ENCODE measurements at regions not wholly inside any gene's neighbourhood (a gene's known extent, or its start where the extent isn't known, plus 50 kb on each side); places are given as distances from the start of the nearest gene placed in this dataset.

GRCh38 chr4:12933760-12934221 lies 550.3 kb downstream of the RAB28 start:
- Histone ChIP-seq H4K20me1 (ENCODE audit: insufficient read depth, low read length) (no peaks in the 10 kb centered on the region), H3K4me1 (ENCODE audit: low read length) (no peaks in the 10 kb centered on the region), H3K9ac (ENCODE audit: low read length) (no peak overlapping the region), H3K27me3 (replicated peaks; ENCODE audit: insufficient read depth, low read length) (no peaks in the 10 kb centered on the region), H3K9me3 (replicated peaks; ENCODE audit: insufficient read depth, low read length) (no peaks in the 10 kb centered on the region), H2AFZ (ENCODE audit: low read length) (no peak overlapping the region), H3K4me2 (ENCODE audit: low read depth, low read length) (no peak overlapping the region), H3K27ac (ENCODE audit: low read length) (no peak overlapping the region), H3F3A (ENCODE audit: insufficient read depth, low read length) (no peaks in the 10 kb centered on the region), H3K36me3 (replicated peaks; ENCODE audit: insufficient read depth, low read length) (no peaks in the 10 kb centered on the region), H3K79me2 (ENCODE audit: low read length) (no peaks in the 10 kb centered on the region), H3K9me2 (replicated peaks; ENCODE audit: insufficient read depth, low read length) (no peaks in the 10 kb centered on the region), H3K4me3 (ENCODE audit: low read length) (no peak overlapping the region)
- TF ChIP-seq EZH2 (optimal IDR thresholded peaks at IDR 0.05; ENCODE audit: low read depth, low read length) (no peak), EZH2phosphoT487 (IDR thresholded peaks at IDR 0.05; ENCODE audit: low read length) (no peak)
- TF ChIP-seq, protein P1, sequence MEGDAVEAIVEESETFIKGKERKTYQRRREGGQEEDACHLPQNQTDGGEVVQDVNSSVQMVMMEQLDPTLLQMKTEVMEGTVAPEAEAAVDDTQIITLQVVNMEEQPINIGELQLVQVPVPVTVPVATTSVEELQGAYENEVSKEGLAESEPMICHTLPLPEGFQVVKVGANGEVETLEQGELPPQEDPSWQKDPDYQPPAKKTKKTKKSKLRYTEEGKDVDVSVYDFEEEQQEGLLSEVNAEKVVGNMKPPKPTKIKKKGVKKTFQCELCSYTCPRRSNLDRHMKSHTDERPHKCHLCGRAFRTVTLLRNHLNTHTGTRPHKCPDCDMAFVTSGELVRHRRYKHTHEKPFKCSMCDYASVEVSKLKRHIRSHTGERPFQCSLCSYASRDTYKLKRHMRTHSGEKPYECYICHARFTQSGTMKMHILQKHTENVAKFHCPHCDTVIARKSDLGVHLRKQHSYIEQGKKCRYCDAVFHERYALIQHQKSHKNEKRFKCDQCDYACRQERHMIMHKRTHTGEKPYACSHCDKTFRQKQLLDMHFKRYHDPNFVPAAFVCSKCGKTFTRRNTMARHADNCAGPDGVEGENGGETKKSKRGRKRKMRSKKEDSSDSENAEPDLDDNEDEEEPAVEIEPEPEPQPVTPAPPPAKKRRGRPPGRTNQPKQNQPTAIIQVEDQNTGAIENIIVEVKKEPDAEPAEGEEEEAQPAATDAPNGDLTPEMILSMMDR (IDR thresholded peaks at IDR 0.05; ENCODE audit: low read length): no peak
- no peak for DNase-seq

DNA sequence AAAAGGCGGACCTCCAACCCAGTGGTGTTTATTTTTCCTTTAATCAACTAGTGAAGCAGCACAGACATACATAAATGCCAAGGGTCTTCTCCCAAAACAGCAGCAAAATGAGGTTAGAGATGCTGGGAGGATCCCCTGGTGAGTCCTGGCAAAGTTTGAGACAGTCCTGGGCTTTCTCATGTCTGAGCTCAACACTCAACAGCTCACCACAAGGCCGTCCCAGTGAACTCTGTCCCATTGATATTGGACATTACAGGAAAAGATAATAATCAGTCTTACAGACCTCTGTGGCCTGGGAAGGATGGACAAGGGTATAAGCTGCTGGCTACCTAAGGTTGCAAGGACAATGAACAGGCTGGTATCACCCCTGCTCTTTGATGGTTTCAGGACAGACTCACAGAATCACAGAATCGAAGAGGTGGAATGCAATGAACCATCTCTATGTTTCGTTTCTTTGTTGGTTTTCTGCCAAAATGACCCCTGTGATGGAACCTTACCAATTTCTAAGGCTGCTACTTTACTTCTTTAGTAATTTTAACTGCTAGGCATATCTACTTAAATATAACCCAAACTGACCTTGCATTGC lies 551.8 kb downstream of the RAB28 start:
- Histone ChIP-seq H4K20me1 (ENCODE audit: insufficient read depth, low read length) (no peaks in the 10 kb centered on the region), H3K9me2 (replicated peaks; ENCODE audit: insufficient read depth, low read length) (no peaks in the 10 kb centered on the region), H3K79me2 (ENCODE audit: low read length) (no peaks in the 10 kb centered on the region), H3K9me3 (replicated peaks; ENCODE audit: insufficient read depth, low read length) (no peaks in the 10 kb centered on the region), H2AFZ (ENCODE audit: low read length) (no peak overlapping the region), H3K9ac (ENCODE audit: low read length) (no peak overlapping the region), H3K4me2 (ENCODE audit: low read depth, low read length) (no peak overlapping the region), H3K36me3 (replicated peaks; ENCODE audit: insufficient read depth, low read length) (no peaks in the 10 kb centered on the region), H3F3A (ENCODE audit: insufficient read depth, low read length) (no peaks in the 10 kb centered on the region), H3K4me3 (ENCODE audit: low read length) (no peak overlapping the region), H3K27me3 (replicated peaks; ENCODE audit: insufficient read depth, low read length) (no peaks in the 10 kb centered on the region), H3K4me1 (ENCODE audit: low read length) (no peaks in the 10 kb centered on the region), H3K27ac (ENCODE audit: low read length) (no peak overlapping the region)
- no peak for DNase-seq
- TF ChIP-seq, protein P1 (IDR thresholded peaks at IDR 0.05; ENCODE audit: low read length): no peak
- no peak for TF ChIP-seq EZH2 (optimal IDR thresholded peaks at IDR 0.05; ENCODE audit: low read depth, low read length)
- no peak for TF ChIP-seq EZH2phosphoT487 (IDR thresholded peaks at IDR 0.05; ENCODE audit: low read length)

DNA sequence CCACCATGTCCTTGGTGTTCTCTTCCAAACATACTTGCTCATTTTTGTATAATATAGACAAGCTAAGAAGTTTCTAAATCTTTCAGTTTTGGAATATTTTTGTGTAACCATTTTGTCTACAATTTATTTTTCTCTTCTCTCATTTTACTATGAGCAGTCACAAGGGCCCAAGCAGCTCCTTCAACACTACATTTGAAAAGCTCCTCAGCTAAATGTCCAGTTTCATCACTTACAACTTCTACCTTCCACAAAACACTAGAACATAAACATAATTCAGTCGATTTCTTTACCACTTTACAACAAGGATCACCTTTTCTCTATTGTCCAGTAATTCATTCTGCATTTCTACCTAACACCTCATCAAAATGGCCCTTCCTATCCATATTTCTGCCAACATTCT lies 554.4 kb downstream of the RAB28 start:
- Histone ChIP-seq H3K79me2 (ENCODE audit: low read length) (no peaks in the 10 kb centered on the region), H3K9me3 (replicated peaks; ENCODE audit: insufficient read depth, low read length) (no peaks in the 10 kb centered on the region), H3K4me1 (ENCODE audit: low read length) (no peaks in the 10 kb centered on the region), H3K27me3 (replicated peaks; ENCODE audit: insufficient read depth, low read length) (no peaks in the 10 kb centered on the region), H4K20me1 (ENCODE audit: insufficient read depth, low read length) (no peaks in the 10 kb centered on the region), H3K4me3 (ENCODE audit: low read length) (no peak overlapping the region), H3K9ac (ENCODE audit: low read length) (no peak overlapping the region), H3F3A (ENCODE audit: insufficient read depth, low read length) (no peaks in the 10 kb centered on the region), H3K9me2 (replicated peaks; ENCODE audit: insufficient read depth, low read length) (no peaks in the 10 kb centered on the region), H3K4me2 (ENCODE audit: low read depth, low read length) (no peak overlapping the region), H2AFZ (ENCODE audit: low read length) (no peak overlapping the region), H3K27ac (ENCODE audit: low read length) (no peak overlapping the region), H3K36me3 (replicated peaks; ENCODE audit: insufficient read depth, low read length) (no peaks in the 10 kb centered on the region)
- TF ChIP-seq EZH2 (optimal IDR thresholded peaks at IDR 0.05; ENCODE audit: low read depth, low read length): no peak
- TF ChIP-seq, protein P1 (IDR thresholded peaks at IDR 0.05; ENCODE audit: low read length): no peak
- TF ChIP-seq EZH2phosphoT487 (IDR thresholded peaks at IDR 0.05; ENCODE audit: low read length): no peak
- DNase-seq: no peak
